ENCODE measurements at regions not wholly inside any gene's neighbourhood (a gene's known extent, or its start where the extent isn't known, plus 50 kb on each side); places are given as distances from the start of the nearest gene placed in this dataset.

GRCh38 chr20:41939659-41940058, 321.5 kb upstream of the CHD6 start:
- DNase-seq, result no peak

GRCh38 chr20:41938353-41938752, 320.2 kb upstream of the CHD6 start:
- no peak for DNase-seq

GRCh38 chr20:41935259-41935791, 317.1 kb upstream of the CHD6 start:
- no peak for DNase-seq

DNA sequence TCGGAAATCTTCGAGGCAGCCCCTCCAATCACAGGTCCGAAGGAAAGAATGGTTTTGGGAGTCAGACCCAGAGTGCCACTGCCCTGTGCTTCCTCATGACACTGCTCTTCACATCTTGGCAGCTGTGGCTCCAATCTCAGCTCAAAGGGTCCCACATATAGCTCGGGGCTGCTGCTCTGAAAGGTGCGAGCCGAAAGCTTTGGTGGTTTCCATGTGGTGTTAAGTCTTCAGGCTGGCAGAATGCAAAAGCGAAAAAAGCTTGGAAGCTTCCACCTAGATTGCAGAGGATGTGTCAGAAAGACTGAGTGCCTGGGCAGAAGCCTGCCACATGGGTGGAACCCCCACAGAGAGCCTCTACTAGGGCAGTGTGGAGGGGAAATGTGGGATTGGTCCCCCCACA, 314.3 kb upstream of the CHD6 start:
- no peak for DNase-seq

- no peak for DNase-seq
These were observed 309.5 kb upstream of the CHD6 start for GRCh38 chr20:41927655-41928054.

DNA sequence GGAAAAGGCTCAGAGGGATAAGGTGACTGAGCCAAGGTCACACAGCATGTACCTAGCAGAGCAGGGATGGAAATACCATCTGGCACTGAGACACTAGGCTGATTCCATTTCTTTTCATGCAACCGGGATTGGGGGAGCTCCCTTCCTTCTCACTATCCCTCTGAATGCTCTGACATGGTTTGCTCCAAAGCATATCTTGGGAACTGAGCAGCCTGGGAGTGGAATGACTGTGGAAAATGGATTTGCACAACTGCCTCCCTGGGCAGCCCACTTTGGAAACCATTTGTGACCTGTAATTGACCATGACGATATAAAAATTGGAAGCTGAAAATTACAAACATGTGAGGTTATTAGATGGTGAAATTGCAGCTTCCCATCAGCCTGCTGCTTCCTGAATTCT, 309.0 kb upstream of the CHD6 start:
- DNase-seq, result no peak

DNA sequence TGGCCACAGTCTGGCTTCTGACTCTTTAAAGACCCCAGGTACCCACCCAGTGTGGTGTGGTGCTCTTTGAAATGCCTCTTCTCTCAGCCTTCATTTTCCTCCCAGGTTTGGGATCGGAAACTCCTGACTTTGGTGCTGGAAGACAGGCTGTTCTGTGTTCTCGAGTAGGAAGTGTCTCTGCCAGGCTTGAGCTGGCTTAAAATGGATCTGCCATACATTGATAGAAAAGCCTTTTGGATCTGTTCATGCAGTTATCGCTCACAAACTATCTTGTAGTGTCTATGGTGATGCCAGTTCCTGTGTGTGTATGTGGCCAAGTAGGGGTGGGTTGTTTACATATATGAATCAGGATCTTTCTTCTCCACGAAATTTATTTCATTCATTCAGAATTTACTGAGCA, 307.3 kb upstream of the CHD6 start:
- no peak for DNase-seq

DNA sequence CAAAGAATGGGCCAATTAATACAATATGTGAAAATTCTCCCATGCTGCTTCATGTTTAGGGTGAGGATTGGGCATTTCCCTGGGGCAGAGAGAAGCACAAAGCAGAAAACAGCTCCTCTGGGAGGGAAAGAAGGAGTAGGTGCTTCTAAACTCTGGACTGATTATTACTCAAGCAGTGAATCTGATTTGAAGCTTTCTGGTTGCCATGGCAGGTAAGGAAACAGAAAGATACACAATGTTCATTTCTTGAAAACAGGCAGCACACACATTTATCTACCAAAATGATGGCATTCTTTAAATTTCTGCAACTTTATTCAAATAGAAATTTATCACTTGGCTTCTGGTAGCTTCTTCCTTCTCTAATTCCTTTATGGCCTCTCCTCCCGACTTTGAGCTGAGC, 305.4 kb upstream of the CHD6 start:
- DNase-seq, result no peak

- no peak for DNase-seq
These were observed 295.0 kb upstream of the CHD6 start for GRCh38 chr20:41913146-41913545.

- DNase-seq, result no peak
These were observed 292.4 kb upstream of the CHD6 start for GRCh38 chr20:41910558-41910957.

GRCh38 chr20:41905199-41905598, 287.0 kb upstream of the CHD6 start:
- DNase-seq, result no peak

- no peak for DNase-seq
These were observed 285.4 kb upstream of the CHD6 start for GRCh38 chr20:41903586-41903985.

DNA sequence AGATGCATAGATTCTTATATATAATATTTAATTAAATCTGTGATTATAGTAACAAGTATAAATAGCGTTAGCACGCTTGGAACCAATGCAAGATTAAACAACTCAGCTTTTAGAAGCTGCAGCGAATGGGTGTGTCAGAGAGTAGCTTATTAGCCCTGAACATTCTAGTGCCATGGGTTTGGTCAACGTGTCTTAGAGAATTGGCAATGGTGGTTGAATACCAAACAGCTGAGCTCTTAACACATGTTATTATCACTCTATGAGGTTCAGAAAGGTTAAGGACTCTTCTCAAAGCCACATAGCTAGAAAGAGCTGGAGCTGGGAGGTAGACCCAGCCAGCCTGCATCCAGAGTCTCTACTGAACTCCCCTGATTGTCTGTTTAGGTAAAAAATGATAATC, 284.2 kb upstream of the CHD6 start:
- no peak for DNase-seq

DNA sequence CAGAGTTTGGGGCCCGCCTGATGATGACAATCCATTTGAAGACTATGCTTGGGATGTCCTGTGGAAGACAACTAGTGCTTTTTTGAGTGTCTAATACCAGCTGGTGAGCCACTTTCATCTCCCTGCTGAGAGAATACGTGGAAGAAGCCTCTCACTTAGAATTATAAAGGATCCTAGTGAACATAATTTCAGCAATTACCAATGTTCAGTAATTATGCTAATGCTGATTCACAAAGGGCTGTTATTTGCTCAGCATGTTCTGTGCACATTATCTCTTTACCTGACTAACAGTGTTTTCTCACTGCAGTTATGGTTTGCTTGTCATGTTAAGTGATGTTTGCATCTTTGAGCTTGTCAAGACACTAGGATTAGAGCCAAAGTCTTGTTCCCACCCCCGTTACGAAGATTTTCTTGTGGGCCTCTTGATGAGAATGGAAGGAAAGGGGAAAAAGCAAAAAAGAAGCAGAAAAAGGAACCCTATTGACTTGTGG, 282.1 kb upstream of the CHD6 start:
- DNase-seq, result no peak

- no peak for DNase-seq
These were observed 279.5 kb upstream of the CHD6 start for GRCh38 chr20:41897708-41898107.

DNA sequence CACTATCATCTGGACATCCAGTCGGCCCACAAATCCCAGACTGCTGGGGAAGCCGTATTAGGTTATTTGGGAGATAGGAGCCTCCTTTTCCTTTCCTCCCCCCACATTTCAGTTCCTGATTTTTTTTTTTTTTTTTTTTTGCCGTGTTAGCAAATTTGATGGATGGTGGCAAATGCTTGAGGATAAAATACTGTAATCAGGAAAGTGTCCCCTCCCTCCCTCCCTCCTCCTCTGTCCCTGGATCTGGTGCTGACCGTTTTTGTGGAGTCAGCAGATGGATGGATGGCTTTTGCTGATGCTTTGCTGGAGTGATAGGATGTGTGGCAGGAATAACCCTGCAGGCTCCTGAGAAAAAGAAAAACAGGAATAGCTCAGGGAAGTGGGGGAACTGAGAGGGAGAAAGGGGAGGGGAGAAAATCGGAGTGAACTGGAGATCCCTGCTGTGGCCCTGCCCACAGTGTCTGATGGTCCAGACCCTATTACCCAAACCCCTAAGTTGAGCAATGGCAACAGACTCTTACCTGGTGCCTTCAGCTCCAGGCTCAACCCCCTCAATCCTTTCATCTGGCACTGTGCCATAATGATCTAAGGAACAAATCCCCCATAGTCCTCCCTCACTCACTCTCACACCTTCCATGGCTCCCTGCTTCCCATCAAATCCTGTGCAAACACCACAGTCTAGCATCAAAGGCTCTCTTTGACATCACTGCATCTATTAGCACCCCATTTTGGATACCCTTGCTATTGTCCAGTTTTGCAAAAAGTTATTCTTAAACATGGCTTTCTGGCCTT, 277.3 kb upstream of the CHD6 start:
- DNase-seq, result no peak

GRCh38 chr20:41894255-41894963, 276.2 kb upstream of the CHD6 start:
- DNase-seq, result no peak

- DNase-seq, result no peak
These were observed 273.9 kb upstream of the CHD6 start for GRCh38 chr20:41892031-41892430.

DNA sequence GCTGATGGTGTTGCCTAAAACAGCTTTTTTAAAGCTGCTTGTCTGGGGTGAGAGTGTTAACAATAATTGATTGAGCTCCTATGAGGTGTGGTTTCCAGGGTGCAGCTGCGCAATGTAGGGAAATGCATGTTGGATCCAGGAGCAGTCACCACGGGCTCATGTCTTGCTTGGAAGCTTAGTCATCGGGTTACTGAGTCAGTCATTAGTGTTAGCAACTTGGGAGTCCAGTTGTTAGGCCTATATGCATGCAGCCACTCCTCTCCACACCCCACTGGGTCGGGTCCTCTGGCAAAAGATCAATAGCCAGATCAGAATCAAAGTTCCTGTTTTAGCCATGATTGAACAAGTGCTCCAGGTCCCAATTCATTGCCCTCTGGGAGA, 271.7 kb upstream of the CHD6 start:
- DNase-seq, result no peak

DNA sequence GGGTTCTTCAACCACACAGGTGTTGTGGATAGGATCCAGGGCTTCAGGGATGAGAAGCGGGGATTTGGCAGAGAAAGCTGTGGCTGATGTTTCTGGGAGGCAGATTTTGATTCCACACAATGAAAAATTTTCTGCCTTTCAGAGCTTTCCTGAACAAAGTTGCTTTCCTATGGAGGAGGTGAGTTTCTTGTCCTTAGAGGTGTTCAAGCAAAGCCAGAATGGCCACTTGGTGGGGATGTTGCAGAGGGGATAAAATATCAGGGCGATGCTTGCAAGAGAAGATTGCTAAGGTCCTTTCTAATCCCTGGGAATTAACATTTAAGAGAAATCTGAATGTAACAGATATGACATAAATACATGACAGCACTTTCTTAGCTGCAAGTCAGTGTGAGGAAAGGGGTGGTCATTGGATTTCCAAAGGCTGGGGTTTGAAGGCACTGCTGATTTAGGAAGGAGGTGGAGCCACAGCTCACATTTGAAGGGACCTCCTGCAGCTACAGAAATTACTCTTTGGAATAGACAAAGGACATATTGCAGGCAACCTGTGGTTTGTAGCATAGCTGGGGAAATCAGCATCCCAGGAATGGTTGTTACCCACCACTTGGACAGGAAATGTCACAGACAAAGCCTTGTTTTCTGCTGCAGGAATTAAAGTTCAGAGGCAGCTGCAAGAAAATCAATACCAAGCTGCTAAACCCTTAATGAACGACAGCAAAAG, 271.1 kb upstream of the CHD6 start:
- no peak for DNase-seq

DNA sequence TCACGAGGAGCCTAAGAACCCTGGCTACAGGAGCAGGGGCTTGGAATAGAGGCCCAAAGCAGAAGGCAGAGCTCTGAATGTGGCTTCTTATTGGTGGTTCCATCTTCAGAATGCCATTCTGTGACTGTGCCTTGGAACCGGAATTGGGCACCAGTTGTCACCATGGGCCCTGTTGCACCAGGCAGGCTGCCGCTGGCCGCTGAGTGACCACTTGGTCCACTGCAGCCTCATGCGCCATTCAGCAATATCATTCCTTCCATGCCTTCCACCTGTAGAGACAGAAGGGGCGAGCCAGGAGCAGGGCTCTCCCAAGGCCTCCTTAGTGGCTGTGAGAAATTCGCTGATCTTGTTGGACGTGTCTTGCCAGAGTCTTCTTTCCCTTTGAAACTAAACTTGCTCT, 270.3 kb upstream of the CHD6 start:
- DNase-seq, result no peak

DNA sequence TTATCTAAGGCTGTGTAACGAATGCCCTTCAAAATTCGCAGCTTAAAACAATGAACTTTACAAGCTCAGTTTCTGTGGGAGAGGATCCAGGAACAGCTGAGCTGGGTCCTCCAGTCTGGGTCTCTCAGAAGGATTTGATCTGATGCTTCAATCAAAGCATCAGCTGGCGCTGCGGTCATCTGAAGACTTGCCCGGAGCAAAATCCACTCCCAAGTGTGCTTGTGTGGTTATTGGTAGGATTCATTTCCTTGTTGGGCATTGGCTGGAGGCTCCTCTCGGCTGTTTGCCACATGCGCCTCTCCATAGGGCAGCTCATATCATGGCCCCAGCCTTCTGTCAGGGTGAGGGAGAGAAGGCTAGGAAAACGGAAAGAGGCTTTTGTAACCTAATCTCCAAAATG, 269.3 kb upstream of the CHD6 start:
- DNase-seq, result no peak

DNA sequence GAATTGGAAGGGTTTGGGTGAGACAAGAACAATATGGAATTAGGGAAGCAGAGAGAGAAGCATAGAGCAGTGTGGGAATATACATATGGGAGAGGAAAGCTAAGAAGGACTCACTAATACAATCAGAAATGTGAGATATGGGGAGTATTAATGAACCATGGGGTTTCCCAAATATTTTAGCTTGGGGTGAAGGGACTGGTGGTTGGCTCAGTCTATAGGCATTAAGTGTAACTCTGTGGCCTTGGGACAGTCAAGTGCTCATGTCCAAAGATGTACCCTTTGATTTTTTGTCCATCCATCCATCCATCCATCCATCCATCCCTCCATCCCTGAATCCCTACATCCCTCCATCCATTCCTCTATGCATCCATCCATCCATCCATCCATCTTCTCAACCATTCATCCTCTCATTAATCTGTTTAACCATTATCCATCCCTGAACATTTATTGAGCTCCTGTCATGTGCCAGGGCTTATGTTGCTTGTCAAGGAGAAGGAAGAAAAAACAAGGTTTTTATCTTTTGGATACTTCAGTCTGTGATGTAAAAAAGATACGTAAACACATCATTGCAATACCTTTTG, 263.4 kb upstream of the CHD6 start:
- no peak for DNase-seq

All from effector CD8-positive, alpha-beta T cell (primary cell).